ENCODE measurements at regions not wholly inside any gene's neighbourhood (a gene's known extent, or its start where the extent isn't known, plus 50 kb on each side); places are given as distances from the start of the nearest gene placed in this dataset.

GRCh38 chr1:173400387-173400995 lies 76.6 kb upstream of the PRDX6 start:
- DNase-seq (ENCODE audit: low spot score): no peak

- DNase-seq (ENCODE audit: low spot score): no peak
These were observed 73.1 kb upstream of the PRDX6 start for GRCh38 chr1:173403996-173404395.

- DNase-seq (ENCODE audit: low spot score): no peak
These were observed 71.9 kb upstream of the PRDX6 start for GRCh38 chr1:173405281-173405680.

- no peak for DNase-seq (ENCODE audit: low spot score)
These were observed 71.3 kb upstream of the PRDX6 start for GRCh38 chr1:173405834-173406233.

GRCh38 chr1:173406783-173407230 lies 70.3 kb upstream of the PRDX6 start:
- DNase-seq (ENCODE audit: low spot score): no peak

- no peak for DNase-seq (ENCODE audit: low spot score)
These were observed 69.3 kb upstream of the PRDX6 start for GRCh38 chr1:173407846-173408245.

- DNase-seq (ENCODE audit: low spot score): no peak
These were observed 68.2 kb upstream of the PRDX6 start for GRCh38 chr1:173408886-173409285.

- no peak for DNase-seq (ENCODE audit: low spot score)
These were observed 67.5 kb upstream of the PRDX6 start for GRCh38 chr1:173409613-173410012.

GRCh38 chr1:173410133-173410793 lies 66.9 kb upstream of the PRDX6 start:
- DNase-seq (ENCODE audit: low spot score): no peak

GRCh38 chr1:173410794-173411236 lies 66.3 kb upstream of the PRDX6 start:
- DNase-seq (ENCODE audit: low spot score): no peak

GRCh38 chr1:173411835-173412742 lies 65.0 kb upstream of the PRDX6 start:
- no peak for DNase-seq (ENCODE audit: low spot score)

- DNase-seq (ENCODE audit: low spot score): no peak
These were observed 63.8 kb upstream of the PRDX6 start for GRCh38 chr1:173413271-173413707.

GRCh38 chr1:173414136-173414535 lies 63.0 kb upstream of the PRDX6 start:
- no peak for DNase-seq (ENCODE audit: low spot score)

- no peak for DNase-seq (ENCODE audit: low spot score)
These were observed 62.5 kb upstream of the PRDX6 start for GRCh38 chr1:173414539-173415226.

GRCh38 chr1:173415490-173415889 lies 61.6 kb upstream of the PRDX6 start:
- DNase-seq (ENCODE audit: low spot score): no peak

GRCh38 chr1:173415905-173416450 lies 61.2 kb upstream of the PRDX6 start:
- no peak for DNase-seq (ENCODE audit: low spot score)

- DNase-seq (ENCODE audit: low spot score): no peak
These were observed 59.6 kb upstream of the PRDX6 start for GRCh38 chr1:173417563-173417962.

GRCh38 chr1:173418107-173418985 lies 58.8 kb upstream of the PRDX6 start:
- no peak for DNase-seq (ENCODE audit: low spot score)

GRCh38 chr1:173420330-173420806 lies 56.8 kb upstream of the PRDX6 start:
- DNase-seq (ENCODE audit: low spot score): peak; percentile 79

- no peak for DNase-seq (ENCODE audit: low spot score)
These were observed 55.8 kb upstream of the PRDX6 start for GRCh38 chr1:173421286-173421685.

- no peak for DNase-seq (ENCODE audit: low spot score)
These were observed 55.3 kb upstream of the PRDX6 start for GRCh38 chr1:173421789-173422188.
